ENCODE measurements at regions not wholly inside any gene's neighbourhood (a gene's known extent, or its start where the extent isn't known, plus 50 kb on each side); places are given as distances from the start of the nearest gene placed in this dataset.

DNA sequence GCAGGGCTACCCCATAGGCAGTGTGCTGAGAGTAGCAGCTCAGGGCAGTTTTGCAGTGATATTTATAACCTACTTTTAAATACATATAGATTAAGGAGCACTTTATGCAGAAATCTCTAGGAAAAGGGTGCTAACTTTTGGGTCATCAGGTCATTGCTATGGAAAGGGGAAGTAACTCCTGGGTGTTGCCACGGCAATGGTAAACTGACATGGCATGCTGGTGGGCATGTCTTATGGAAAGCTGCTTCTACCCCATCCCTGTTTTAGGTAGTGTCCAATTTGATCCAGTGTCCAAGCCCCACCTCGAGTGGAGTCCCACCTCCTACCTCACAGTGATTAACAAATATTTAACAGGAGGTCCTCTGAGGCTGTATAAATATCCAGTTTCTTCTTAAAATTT is 56.8 kb upstream of the XPA start:
- H3K4me1 ChIP-seq (ENCODE audit: insufficient read depth, low read length, poor library complexity, severe bottlenecking), result no peaks in the 10 kb centered on the region
- no peak for TF ChIP-seq EZH2phosphoT487 (IDR thresholded peaks at IDR 0.05; ENCODE audit: borderline replicate concordance)
- TF ChIP-seq, protein P1, sequence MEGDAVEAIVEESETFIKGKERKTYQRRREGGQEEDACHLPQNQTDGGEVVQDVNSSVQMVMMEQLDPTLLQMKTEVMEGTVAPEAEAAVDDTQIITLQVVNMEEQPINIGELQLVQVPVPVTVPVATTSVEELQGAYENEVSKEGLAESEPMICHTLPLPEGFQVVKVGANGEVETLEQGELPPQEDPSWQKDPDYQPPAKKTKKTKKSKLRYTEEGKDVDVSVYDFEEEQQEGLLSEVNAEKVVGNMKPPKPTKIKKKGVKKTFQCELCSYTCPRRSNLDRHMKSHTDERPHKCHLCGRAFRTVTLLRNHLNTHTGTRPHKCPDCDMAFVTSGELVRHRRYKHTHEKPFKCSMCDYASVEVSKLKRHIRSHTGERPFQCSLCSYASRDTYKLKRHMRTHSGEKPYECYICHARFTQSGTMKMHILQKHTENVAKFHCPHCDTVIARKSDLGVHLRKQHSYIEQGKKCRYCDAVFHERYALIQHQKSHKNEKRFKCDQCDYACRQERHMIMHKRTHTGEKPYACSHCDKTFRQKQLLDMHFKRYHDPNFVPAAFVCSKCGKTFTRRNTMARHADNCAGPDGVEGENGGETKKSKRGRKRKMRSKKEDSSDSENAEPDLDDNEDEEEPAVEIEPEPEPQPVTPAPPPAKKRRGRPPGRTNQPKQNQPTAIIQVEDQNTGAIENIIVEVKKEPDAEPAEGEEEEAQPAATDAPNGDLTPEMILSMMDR (conservative IDR thresholded peaks at IDR 0.05; ENCODE audit: low read length), result no peak
- H3K27me3 ChIP-seq (ENCODE audit: insufficient read depth, low read length, poor library complexity, severe bottlenecking), result peaks cover 7% of the 10 kb centered on the region

DNA sequence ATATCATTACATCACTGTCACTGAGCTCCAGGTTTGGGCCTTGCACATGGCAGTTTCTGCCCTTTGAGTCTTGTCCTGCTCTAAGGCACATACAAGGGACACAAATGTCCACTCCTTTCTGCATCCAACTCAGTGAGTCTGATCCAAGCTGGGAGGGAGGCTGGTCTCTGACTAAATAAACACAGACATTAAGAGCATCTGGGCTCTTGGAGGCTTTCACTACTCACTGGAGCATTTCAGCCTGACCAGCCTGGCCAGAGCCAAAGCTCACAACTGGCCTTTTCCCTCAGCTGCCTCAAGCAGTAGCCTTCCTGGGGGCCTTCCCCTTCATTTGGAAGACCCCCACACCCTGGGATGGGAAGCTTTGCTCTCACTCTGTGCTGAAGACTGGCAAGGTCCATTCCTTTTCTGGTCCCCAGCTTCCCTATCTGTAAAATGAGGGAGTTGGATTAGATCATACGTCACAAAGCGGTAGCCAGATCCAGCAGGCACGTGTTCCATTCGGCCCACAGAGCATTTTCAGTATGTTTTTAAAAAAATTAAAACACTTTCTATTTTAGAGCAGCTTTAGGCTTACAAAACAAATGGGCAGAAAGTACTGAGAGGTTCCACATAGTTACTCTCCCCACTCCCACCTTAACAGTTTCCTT is 58.6 kb upstream of the XPA start:
- H3K4me1 ChIP-seq (ENCODE audit: insufficient read depth, low read length, poor library complexity, severe bottlenecking), result no peaks in the 10 kb centered on the region
- no peaks in the 10 kb centered on the region for H3K36me3 ChIP-seq (ENCODE audit: insufficient read depth, low read length)
- H3K27me3 ChIP-seq (ENCODE audit: insufficient read depth, low read length, poor library complexity, severe bottlenecking), result peaks cover 7% of the 10 kb centered on the region
- H3K9me2 ChIP-seq (replicated peaks; ENCODE audit: low read depth, low read length), result no peaks in the 10 kb centered on the region
- TF ChIP-seq, protein P1 (conservative IDR thresholded peaks at IDR 0.05; ENCODE audit: low read length), result no peak
- TF ChIP-seq EZH2phosphoT487 (IDR thresholded peaks at IDR 0.05; ENCODE audit: borderline replicate concordance), result no peak
- H3K4me3 ChIP-seq (ENCODE audit: low read length, poor library complexity, severe bottlenecking), result no peak overlapping the region
- H3K79me2 ChIP-seq (ENCODE audit: insufficient read depth, low read length), result no peaks in the 10 kb centered on the region
- H3K9ac ChIP-seq (ENCODE audit: low read depth, low read length, poor library complexity, severe bottlenecking), result no peak overlapping the region
- no peak overlapping the region for H2AFZ ChIP-seq (ENCODE audit: low read length)
- no peaks in the 10 kb centered on the region for H4K20me1 ChIP-seq (ENCODE audit: insufficient read depth, low read length, poor library complexity, severe bottlenecking)
- H3K9me3 ChIP-seq (ENCODE audit: insufficient read depth, low read depth, low read length), result no peaks in the 10 kb centered on the region
- H3F3A ChIP-seq (ENCODE audit: low read depth), result no peaks in the 10 kb centered on the region
- no peak overlapping the region for H3K4me2 ChIP-seq (ENCODE audit: low read depth, low read length, poor library complexity, severe bottlenecking)

More for the DNA sequence above, 56.8 kb upstream of the XPA start:
- Histone ChIP-seq H3K36me3 (ENCODE audit: insufficient read depth, low read length) (no peaks in the 10 kb centered on the region), H3K9ac (ENCODE audit: low read depth, low read length, poor library complexity, severe bottlenecking) (no peak overlapping the region), H3K4me2 (ENCODE audit: low read depth, low read length, poor library complexity, severe bottlenecking) (no peak overlapping the region), H2AFZ (ENCODE audit: low read length) (no peak overlapping the region), H3K9me3 (ENCODE audit: insufficient read depth, low read depth, low read length) (no peaks in the 10 kb centered on the region), H3K4me3 (ENCODE audit: low read length, poor library complexity, severe bottlenecking) (no peak overlapping the region), H3F3A (ENCODE audit: low read depth) (no peaks in the 10 kb centered on the region), H4K20me1 (ENCODE audit: insufficient read depth, low read length, poor library complexity, severe bottlenecking) (no peaks in the 10 kb centered on the region), H3K79me2 (ENCODE audit: insufficient read depth, low read length) (no peaks in the 10 kb centered on the region), H3K9me2 (replicated peaks; ENCODE audit: low read depth, low read length) (no peaks in the 10 kb centered on the region)

DNA sequence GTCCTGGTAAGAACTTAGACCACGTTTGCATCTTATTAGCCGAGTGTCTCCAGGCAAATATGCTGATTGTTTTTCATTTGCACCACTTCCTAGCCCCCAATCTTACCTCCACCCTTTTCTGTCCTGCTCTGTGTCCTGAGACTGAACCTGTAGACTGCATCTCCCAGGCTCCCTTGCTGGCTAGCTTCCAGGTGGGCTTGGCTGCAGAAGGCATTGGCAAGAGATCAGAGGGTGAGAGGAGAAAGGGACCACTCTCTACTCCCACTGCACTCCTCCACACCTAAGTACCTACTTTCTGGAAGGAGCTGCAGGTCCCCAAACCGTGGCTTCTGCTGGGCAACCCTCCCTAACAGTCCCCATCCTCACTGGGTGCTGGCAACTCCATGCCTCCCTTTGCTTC is 59.9 kb upstream of the XPA start:
- no peak for TF ChIP-seq EZH2phosphoT487 (IDR thresholded peaks at IDR 0.05; ENCODE audit: borderline replicate concordance)
- TF ChIP-seq, protein P1 (conservative IDR thresholded peaks at IDR 0.05; ENCODE audit: low read length), result no peak
- H3K9me3 ChIP-seq (ENCODE audit: insufficient read depth, low read depth, low read length), result no peaks in the 10 kb centered on the region
- no peak overlapping the region for H3K9ac ChIP-seq (ENCODE audit: low read depth, low read length, poor library complexity, severe bottlenecking)
- H3K4me2 ChIP-seq (ENCODE audit: low read depth, low read length, poor library complexity, severe bottlenecking), result no peak overlapping the region
- no peaks in the 10 kb centered on the region for H4K20me1 ChIP-seq (ENCODE audit: insufficient read depth, low read length, poor library complexity, severe bottlenecking)
- peaks cover 4% of the 10 kb centered on the region for H3K27me3 ChIP-seq (ENCODE audit: insufficient read depth, low read length, poor library complexity, severe bottlenecking)
- H3K9me2 ChIP-seq (replicated peaks; ENCODE audit: low read depth, low read length), result no peaks in the 10 kb centered on the region
- H3K4me1 ChIP-seq (ENCODE audit: insufficient read depth, low read length, poor library complexity, severe bottlenecking), result no peaks in the 10 kb centered on the region
- H3K79me2 ChIP-seq (ENCODE audit: insufficient read depth, low read length), result no peaks in the 10 kb centered on the region
- no peaks in the 10 kb centered on the region for H3K36me3 ChIP-seq (ENCODE audit: insufficient read depth, low read length)
- H2AFZ ChIP-seq (ENCODE audit: low read length), result no peak overlapping the region
- no peaks in the 10 kb centered on the region for H3F3A ChIP-seq (ENCODE audit: low read depth)
- no peak overlapping the region for H3K4me3 ChIP-seq (ENCODE audit: low read length, poor library complexity, severe bottlenecking)
